A673 (cell line): ENCODE measurements at regions not wholly inside any gene's neighbourhood (a gene's known extent, or its start where the extent isn't known, plus 50 kb on each side); places are given as distances from the start of the nearest gene placed in this dataset.
"Not testable (repeated sequence)": the region's sequence is repeated elsewhere in the genome, so short reads cannot be mapped to it uniquely, and the experiment has no call there.

ENCODE experiments used
- BruUV-seq: library from RNA; stranded (reverse); fragments of 400-500 nt; replicated peaks from 2 replicates; lab custom pipeline; 2021; lab: Mats Ljungman, UMichigan
- CTCF ChIA-PET: fragments of 300-600 bp; sonication (Branson Sonifier 250); formaldehyde crosslinking; loops from one replicate; lab custom pipeline; 2022; ENCODE audit warnings: antibody characterized with exemption; lab: Charles Lee
- POLR2A ChIA-PET: fragments of 300-600 bp; sonication (Branson Sonifier 250); formaldehyde crosslinking; loops from one replicate; lab custom pipeline; 2022; ENCODE audit warnings: antibody characterized with exemption; ENCODE audit not compliant: low non-redundant PET; lab: Charles Lee
- DNase-seq: peaks from one replicate; pipeline ENCODE4 v3.0.0-alpha.2; 2015; ENCODE audit warnings: low spot score
- H3K27ac ChIP-seq: fragments of 200-600 bp; sonication (generic); 2 replicates; pipeline ENCODE4 v1.5.1; 2016; ENCODE audit warnings: mixed run types, low read depth, mild to moderate bottlenecking, mixed read lengths, antibody characterized with exemption, low read length; ENCODE audit not compliant: poor library complexity, severe bottlenecking
- H3K27me3 ChIP-seq: fragments of 200-600 bp; sonication (generic); replicated peaks from 2 replicates; pipeline ENCODE4 v1.6.1; 2017; ENCODE audit warnings: mixed run types, low read depth, mild to moderate bottlenecking, mixed read lengths, antibody characterized with exemption, low read length; ENCODE audit not compliant: insufficient read depth, poor library complexity
- H3K36me3 ChIP-seq: fragments of 200-600 bp; sonication (generic); 2 replicates; pipeline ENCODE4 v1.6.1; 2016; ENCODE audit warnings: mixed run types, mild to moderate bottlenecking, mixed read lengths, antibody characterized with exemption, low read length; ENCODE audit not compliant: insufficient read depth, poor library complexity, severe bottlenecking
- H3K4me1 ChIP-seq: fragments of 200-600 bp; sonication (generic); 2 replicates; pipeline ENCODE4 v1.6.1; 2017; ENCODE audit warnings: mixed run types, mild to moderate bottlenecking, mixed read lengths, antibody characterized with exemption, low read length; ENCODE audit not compliant: insufficient read depth, poor library complexity, severe bottlenecking
- H3K4me3 ChIP-seq: fragments of 200-600 bp; sonication (generic); 2 replicates; pipeline ENCODE4 v1.5.1; 2016; ENCODE audit warnings: low read depth, mixed run types, mild to moderate bottlenecking, mixed read lengths, low read length; ENCODE audit not compliant: poor library complexity, severe bottlenecking
- H3K9me3 ChIP-seq: fragments of 200-600 bp; sonication (generic); 2 replicates; pipeline ENCODE4 v1.6.1; 2016; ENCODE audit warnings: mixed run types, low read depth, mild to moderate bottlenecking, mixed read lengths, antibody characterized with exemption, low read length; ENCODE audit not compliant: poor library complexity, severe bottlenecking
- intact Hi-C: fragments of 100-400 bp; cut with micrococcal nuclease; formaldehyde crosslinking; loops from one replicate; pipeline ENCODE4 v1.10.0; 2022; ENCODE audit not compliant: unreplicated experiment

- POLR2A ChIA-PET, H3K9me3 ChIP-seq, H3K27me3 ChIP-seq, H3K4me3 ChIP-seq, BruUV-seq, H3K27ac ChIP-seq, intact Hi-C loops, H3K4me1 ChIP-seq, DNase-seq, CTCF ChIA-PET, H3K36me3 ChIP-seq: not testable (repeated sequence)
These were observed 69.9 kb downstream of the ALG1L2 start for GRCh38 chr3:130151555-130151954.

DNA sequence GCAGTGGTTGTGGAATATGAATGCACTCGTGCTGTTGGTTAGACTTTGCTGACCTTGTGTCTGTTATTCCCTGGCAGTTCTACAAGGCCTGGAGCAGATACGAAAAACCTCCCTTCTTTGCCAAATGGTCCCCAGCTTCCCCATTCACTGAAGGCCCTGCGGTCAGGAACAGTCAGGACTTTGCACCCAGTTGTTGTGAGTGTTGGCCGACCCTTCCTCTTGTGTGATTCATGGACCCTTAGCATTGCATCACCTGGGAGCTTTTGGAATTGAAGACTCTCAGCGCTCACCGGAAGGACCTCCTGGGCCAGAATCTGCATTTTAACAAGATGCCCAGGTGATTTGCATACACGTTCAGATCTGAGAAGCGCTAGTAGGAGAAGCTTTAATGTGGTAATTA, 71.6 kb downstream of the ALG1L2 start:
- DNase-seq, H3K27ac ChIP-seq, BruUV-seq, H3K4me1 ChIP-seq, CTCF ChIA-PET, H3K27me3 ChIP-seq, POLR2A ChIA-PET, intact Hi-C loops, H3K9me3 ChIP-seq, H3K36me3 ChIP-seq, H3K4me3 ChIP-seq: not testable (repeated sequence)

- BruUV-seq, POLR2A ChIA-PET, H3K4me3 ChIP-seq, H3K27me3 ChIP-seq, H3K9me3 ChIP-seq, H3K4me1 ChIP-seq, H3K27ac ChIP-seq, DNase-seq, H3K36me3 ChIP-seq, CTCF ChIA-PET, intact Hi-C loops: not testable (repeated sequence)
These were observed 73.8 kb downstream of the ALG1L2 start for GRCh38 chr3:130155464-130155863.

GRCh38 chr3:130166856-130167255, 85.2 kb downstream of the ALG1L2 start:
- BruUV-seq, H3K27me3 ChIP-seq, H3K27ac ChIP-seq, H3K4me1 ChIP-seq, H3K4me3 ChIP-seq, CTCF ChIA-PET, POLR2A ChIA-PET, DNase-seq, intact Hi-C loops, H3K36me3 ChIP-seq, H3K9me3 ChIP-seq: not testable (repeated sequence)

DNA sequence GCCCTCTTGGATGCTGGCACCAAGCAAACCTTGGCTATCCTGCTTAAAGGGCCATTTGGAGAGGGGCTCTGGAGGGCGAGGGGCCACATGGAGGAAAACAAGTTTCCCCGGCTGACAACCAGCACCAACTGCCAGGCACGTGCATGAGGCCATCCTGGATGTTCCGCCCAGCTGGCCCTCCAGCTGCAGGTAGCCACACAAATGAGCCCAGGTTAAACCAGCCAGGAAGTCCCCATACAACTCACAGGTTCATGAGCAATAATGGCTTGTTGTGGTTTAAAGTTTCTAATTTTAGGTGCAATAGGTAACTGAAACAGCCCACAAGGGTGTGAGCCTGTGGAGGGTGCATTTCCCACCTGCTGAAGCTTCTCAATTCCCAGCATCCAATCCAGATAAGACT, 93.6 kb downstream of the ALG1L2 start:
- intact Hi-C loops, H3K4me1 ChIP-seq, DNase-seq, H3K9me3 ChIP-seq, H3K36me3 ChIP-seq, H3K4me3 ChIP-seq, POLR2A ChIA-PET, CTCF ChIA-PET, H3K27me3 ChIP-seq, H3K27ac ChIP-seq, BruUV-seq: not testable (repeated sequence)

GRCh38 chr3:130176476-130177256, 95.0 kb downstream of the ALG1L2 start:
- intact Hi-C loops, H3K9me3 ChIP-seq, DNase-seq, CTCF ChIA-PET, POLR2A ChIA-PET, H3K4me3 ChIP-seq, H3K36me3 ChIP-seq, H3K4me1 ChIP-seq, BruUV-seq, H3K27me3 ChIP-seq, H3K27ac ChIP-seq: not testable (repeated sequence)

DNA sequence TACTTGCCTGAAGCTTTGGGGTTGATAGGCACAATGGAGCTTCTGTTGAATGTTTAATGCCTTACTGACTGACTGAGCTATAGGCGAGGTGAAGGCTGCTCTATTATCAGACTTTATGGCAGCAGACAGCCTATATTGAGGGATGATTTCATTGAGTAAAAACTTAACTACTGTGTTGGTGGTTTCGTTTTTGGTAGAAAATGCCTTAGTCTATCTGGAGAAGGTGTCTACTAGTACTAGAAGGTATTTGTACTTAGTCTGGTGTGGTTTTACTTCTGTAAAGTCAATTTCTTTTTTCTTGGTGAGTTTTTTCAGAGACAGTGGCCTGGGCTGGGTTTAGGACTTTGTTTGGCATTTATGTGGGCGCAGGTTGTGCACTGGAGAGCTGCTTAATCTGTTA, 97.2 kb downstream of the ALG1L2 start:
- intact Hi-C loops, H3K9me3 ChIP-seq, POLR2A ChIA-PET, DNase-seq, CTCF ChIA-PET, H3K27me3 ChIP-seq, H3K4me3 ChIP-seq, H3K4me1 ChIP-seq, BruUV-seq, H3K36me3 ChIP-seq, H3K27ac ChIP-seq: not testable (repeated sequence)
